K562 (cell line): ENCODE measurements at regions not wholly inside any gene's neighbourhood (a gene's known extent, or its start where the extent isn't known, plus 50 kb on each side); places are given as distances from the start of the nearest gene placed in this dataset.
"Not testable (repeated sequence)": the region's sequence is repeated elsewhere in the genome, so short reads cannot be mapped to it uniquely, and the experiment has no call there.

Experiments
- ATAC-seq: fragments of 200-7000 bp; cut with Tn5 transposase; 3 replicates; pipeline ENCODE4 v1.9.1; 2020; ENCODE audit warnings: moderate library complexity
- BruUV-seq: library from RNA; stranded (reverse); fragments of 400-500 nt; replicated peaks from 2 replicates; lab custom pipeline; 2021; lab: Mats Ljungman, UMichigan
- CTCF ChIA-PET: fragments of 300-600 bp; formaldehyde crosslinking; extraction: SDS; loops from one replicate; lab custom pipeline; 2021; ENCODE audit warnings: low intra/inter-chr PET ratio; lab: Yijun Ruan, JAX
- POLR2A ChIA-PET: fragments of 300-600, 350-650 bp; sonication (Branson Sonifier 250); formaldehyde crosslinking; extraction: SDS; loops from one replicate; lab custom pipeline; 2021; ENCODE audit warnings: antibody characterized with exemption, inconsistent platforms; lab: Yijun Ruan, JAX
- DNase-seq, 4 experiments: peaks; one replicate each; pipeline versions ENCODE4 v3.0.0 to v3.0.0-alpha.2; 2011 to 2018; ENCODE audit warnings: low spot score in 3 of 4, mixed read lengths in 3 of 4; ENCODE audit errors: extremely low read depth in 1 of 4
- FAIRE-seq: peaks from 2 replicates; lab custom pipeline; 2011; peaks lifted over from hg19 to GRCh38; lab: Jason Lieb, UNC
- H2AFZ ChIP-seq: 2 replicates; pipeline ENCODE4 v1.6.0; 2011; ENCODE audit warnings: low read depth, low read length, control low read depth, inconsistent platforms
- H3K27ac ChIP-seq: fragments of 200-600 bp; 3 replicates; pipeline ENCODE4 v1.8.0; 2011; ENCODE audit warnings: low read depth, mild to moderate bottlenecking, control low read depth, inconsistent platforms, low read length, moderate library complexity, mixed read lengths; ENCODE audit errors: extremely low read depth
- H3K27me3 ChIP-seq, 2 experiments: fragments of 300-600 bp in 1 of 2; 2 replicates in 1 of 2; 3 replicates in 1 of 2; pipeline versions ENCODE4 v1.6.0 to v1.8.0; 2011; ENCODE audit warnings: inconsistent platforms in 2 of 2, low read length in 2 of 2, mild to moderate bottlenecking in 1 of 2, mixed read lengths in 1 of 2, moderate library complexity in 1 of 2; ENCODE audit not compliant: control insufficient read depth in 2 of 2, insufficient read depth in 2 of 2
- H3K36me3 ChIP-seq: fragments of 300-600 bp; 3 replicates; pipeline ENCODE4 v1.8.0; 2011; ENCODE audit warnings: mild to moderate bottlenecking, low read length, inconsistent platforms; ENCODE audit not compliant: control insufficient read depth, insufficient read depth
- H3K4me1 ChIP-seq, 2 experiments: fragments of 200-600 bp in 1 of 2; replicated peaks in 1 of 2; 2 replicates in 1 of 2; 3 replicates in 1 of 2; pipeline versions ENCODE4 v1.5.1 to v1.8.0; 2011; ENCODE audit warnings: inconsistent platforms in 2 of 2, low read length in 2 of 2, mild to moderate bottlenecking in 1 of 2, mixed read lengths in 1 of 2, moderate library complexity in 1 of 2; ENCODE audit not compliant: control insufficient read depth in 2 of 2, insufficient read depth in 2 of 2
- H3K4me2 ChIP-seq: 2 replicates; pipeline ENCODE4 v1.6.1; 2011; ENCODE audit warnings: low read length, control low read depth, inconsistent platforms, mixed read lengths; ENCODE audit not compliant: insufficient read depth
- H3K4me3 ChIP-seq: fragments of 200-600 bp; sonication (generic), shearing (Covaris generic); 2 replicates; pipeline ENCODE4 v1.5.1; 2016; ENCODE audit warnings: control low read depth, inconsistent platforms
- H3K79me2 ChIP-seq: fragments of 200-600 bp; 3 replicates; pipeline ENCODE4 v1.8.0; 2011; ENCODE audit warnings: low read length, inconsistent platforms; ENCODE audit not compliant: control insufficient read depth, insufficient read depth
- H3K9ac ChIP-seq, 2 experiments: 2 replicates each; pipeline versions ENCODE4 v1.6.0 to v1.6.1; 2011; ENCODE audit warnings: low read depth in 2 of 2, low read length in 2 of 2, control low read depth in 1 of 2, inconsistent platforms in 1 of 2, mild to moderate bottlenecking in 1 of 2, mixed read lengths in 1 of 2; ENCODE audit not compliant: insufficient read depth in 1 of 2
- H3K9me1 ChIP-seq: one replicate; pipeline ENCODE4 v1.6.0; 2011; ENCODE audit warnings: inconsistent platforms, mild to moderate bottlenecking, low read length, moderate library complexity; ENCODE audit not compliant: control insufficient read depth, insufficient read depth
- H3K9me3 ChIP-seq: replicated peaks from 2 replicates; pipeline ENCODE4 v1.5.1; 2011; ENCODE audit warnings: low read depth, low read length, inconsistent platforms; ENCODE audit not compliant: control insufficient read depth, insufficient read depth
- H4K20me1 ChIP-seq: replicated peaks from 2 replicates; pipeline ENCODE4 v1.6.1; 2011; ENCODE audit warnings: low read length, inconsistent platforms, mixed read lengths; ENCODE audit not compliant: control insufficient read depth, insufficient read depth
- RBM25 ChIP-seq: fragments of 200-400 bp; formaldehyde crosslinking; IDR thresholded peaks from 2 replicates; pipeline ENCODE4 v1.6.1; 2018; ENCODE audit warnings: low read length, low read depth, moderate library complexity; ENCODE audit not compliant: severe bottlenecking
- ZNF146 ChIP-seq: IDR thresholded peaks from one replicate; pipeline ENCODE4 v1.6.1; 2018; ENCODE audit warnings: missing compliant biosample characterization; ENCODE audit not compliant: unreplicated experiment
- ZNF79 ChIP-seq: fragments of 250-450 bp; sonication (Bioruptor Pico); IDR thresholded peaks from 2 replicates; pipeline ENCODE4 v1.4.0; 2020; ENCODE audit warnings: low read depth, mild to moderate bottlenecking, moderate library complexity
- WGBS: fragments of 100-300 bp; shearing (Covaris generic); methylation state at CpG from one replicate; pipeline ENCODE4 v1.1.6; 2016; ENCODE audit warnings: low coverage, mixed read lengths; ENCODE audit not compliant: insufficient coverage; ENCODE audit errors: missing lambda C conversion rate; 5-methylcytosine and 5-hydroxymethylcytosine counted together
- in situ Hi-C: fragments of 300-500 bp; cut with MboI; formaldehyde crosslinking; loops from 4 replicates; pipeline ENCODE4 v1.15.0; 2018; ENCODE audit warnings: inconsistent platforms, mixed read lengths
- intact Hi-C: fragments of 100-400 bp; cut with micrococcal nuclease; formaldehyde crosslinking; loops from 2 replicates; pipeline ENCODE4 v1.14.2; 2022
- TF ChIP-seq, protein P1 (sequence below): sonication (generic); formaldehyde crosslinking; IDR thresholded peaks from 2 replicates; pipeline ENCODE4 v1.8.0; 2023; ENCODE audit warnings: mild to moderate bottlenecking, missing genetic modification reagents

DNA sequence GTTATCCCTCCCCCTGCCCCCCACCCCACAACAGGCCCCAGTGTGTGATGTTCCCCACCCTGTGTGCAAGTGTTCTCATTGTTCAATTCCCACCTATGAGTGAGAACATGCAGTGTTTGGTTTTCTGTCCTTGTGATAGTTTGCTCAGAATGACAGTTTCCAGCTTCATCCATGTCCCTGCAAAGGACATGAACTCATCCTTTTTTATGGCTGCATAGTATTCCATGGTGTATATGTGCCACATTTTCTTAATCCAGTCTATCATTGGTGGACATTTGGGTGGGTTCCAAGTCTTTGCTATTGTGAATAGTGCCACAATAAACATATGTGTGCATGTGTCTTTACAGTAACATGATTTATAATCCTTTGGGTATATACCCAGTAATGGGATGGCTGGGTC is 79.3 kb upstream of the EDEM3 start:
- DNase-seq, H3K4me3 ChIP-seq, BruUV-seq, H2AFZ ChIP-seq, H3K9ac ChIP-seq, H3K79me2 ChIP-seq, H3K4me1 ChIP-seq, intact Hi-C loops, H3K4me2 ChIP-seq, H3K36me3 ChIP-seq, H3K9me3 ChIP-seq, in situ Hi-C loops, H3K27me3 ChIP-seq, FAIRE-seq, H3K9me1 ChIP-seq, H4K20me1 ChIP-seq, ATAC-seq, POLR2A ChIA-PET: not testable (repeated sequence)
- TF ChIP-seq ZNF146 (CRISPR knock-in tag): peak; percentile 58
- TF ChIP-seq, all 486 proteins: peak for 1; not testable (repeated sequence) for 485
- CTCF ChIA-PET, H3K27ac ChIP-seq: not testable (repeated sequence)

- Histone ChIP-seq H3K9ac (no peak overlapping the region), H3K9me3 (no peaks in the 10 kb centered on the region), H4K20me1 (no peaks in the 10 kb centered on the region), H3K27ac (no peak overlapping the region), H3K79me2 (no peaks in the 10 kb centered on the region), H3K27me3 (no peaks in the 10 kb centered on the region), H3K36me3 (no peaks in the 10 kb centered on the region), H3K4me2 (no peak overlapping the region), H3K9me1 (no peaks in the 10 kb centered on the region), H2AFZ (no peak overlapping the region), H3K4me3 (no peak overlapping the region), H3K4me1 (no peaks in the 10 kb centered on the region)
- BruUV-seq: no TSS peak
- TF ChIP-seq, protein P1, sequence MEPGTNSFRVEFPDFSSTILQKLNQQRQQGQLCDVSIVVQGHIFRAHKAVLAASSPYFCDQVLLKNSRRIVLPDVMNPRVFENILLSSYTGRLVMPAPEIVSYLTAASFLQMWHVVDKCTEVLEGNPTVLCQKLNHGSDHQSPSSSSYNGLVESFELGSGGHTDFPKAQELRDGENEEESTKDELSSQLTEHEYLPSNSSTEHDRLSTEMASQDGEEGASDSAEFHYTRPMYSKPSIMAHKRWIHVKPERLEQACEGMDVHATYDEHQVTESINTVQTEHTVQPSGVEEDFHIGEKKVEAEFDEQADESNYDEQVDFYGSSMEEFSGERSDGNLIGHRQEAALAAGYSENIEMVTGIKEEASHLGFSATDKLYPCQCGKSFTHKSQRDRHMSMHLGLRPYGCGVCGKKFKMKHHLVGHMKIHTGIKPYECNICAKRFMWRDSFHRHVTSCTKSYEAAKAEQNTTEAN: no peak
- peak; percentile 89 for TF ChIP-seq ZNF79 (CRISPR knock-in tag)
- TF ChIP-seq RBM25: peak; percentile 63
- FAIRE-seq: no peak
- no peak for DNase-seq
- POLR2A ChIA-PET: interaction anchor here (1.0 kb wide), 1 partner anchor 30 kb away, joined by 3 read pairs; no protein-coding TSS in a partner anchor
- no peak for ATAC-seq
- intact Hi-C loops: no loop called here
- WGBS: 40% methylated on average over 3 of the region's 3 CpGs
- in situ Hi-C loops: no loop called here
- CTCF ChIA-PET: no interaction called here
Observed at GRCh38 chr1:184832517-184832916, 77.9 kb upstream of the EDEM3 start.

- H3K79me2 ChIP-seq, H3K9me1 ChIP-seq, H3K9me3 ChIP-seq, POLR2A ChIA-PET, H3K9ac ChIP-seq, in situ Hi-C loops, CTCF ChIA-PET, H2AFZ ChIP-seq, H4K20me1 ChIP-seq, FAIRE-seq, H3K27ac ChIP-seq, H3K4me3 ChIP-seq, intact Hi-C loops, H3K4me1 ChIP-seq, BruUV-seq, ATAC-seq, H3K27me3 ChIP-seq, H3K4me2 ChIP-seq, DNase-seq, H3K36me3 ChIP-seq: not testable (repeated sequence)
- WGBS: 84% methylated on average over 6 of the region's 6 CpGs
Observed at GRCh38 chr1:184829496-184829895, 74.8 kb upstream of the EDEM3 start.
